Retinal pigment epithelial cell (primary cell): ENCODE measurements at regions not wholly inside any gene's neighbourhood (a gene's known extent, or its start where the extent isn't known, plus 50 kb on each side); places are given as distances from the start of the nearest gene placed in this dataset.
A peak's percentile ranks its signal among the peaks of the same experiment; 100 is the strongest.
"Not testable (repeated sequence)": the region's sequence is repeated elsewhere in the genome, so short reads cannot be mapped to it uniquely, and the experiment has no call there.

Experiments
- DNase-seq: peaks from one replicate; pipeline ENCODE4 v3.0.0-alpha.2; 2010; ENCODE audit warnings: low read depth
- H3K4me3 ChIP-seq: 2 replicates; pipeline ENCODE4 v1.5.1; 2011; ENCODE audit warnings: mild to moderate bottlenecking, low read length, control low read depth, moderate library complexity
- CTCF ChIP-seq: conservative IDR thresholded peaks from 2 replicates; pipeline ENCODE4 v1.5.1; 2011; ENCODE audit warnings: low read depth, low read length, control low read depth, inconsistent platforms

GRCh38 chr18:40296717-40297413, 1658.2 kb upstream of the PIK3C3 start:
- no peak overlapping the region for H3K4me3 ChIP-seq
- DNase-seq = no peak

GRCh38 chr18:40292985-40293710, 1661.9 kb upstream of the PIK3C3 start:
- no peak overlapping the region for H3K4me3 ChIP-seq
- peak; percentile 50 for TF ChIP-seq CTCF
- DNase-seq = no peak

More at GRCh38 chr18:40296717-40297413, 1658.2 kb upstream of the PIK3C3 start:
- no peak for TF ChIP-seq CTCF

- DNase-seq = no peak
- TF ChIP-seq CTCF = no peak
- no peak overlapping the region for H3K4me3 ChIP-seq
Measured at GRCh38 chr18:40283560-40283959, 1671.5 kb upstream of the PIK3C3 start.

- not testable (repeated sequence) for H3K4me3 ChIP-seq, DNase-seq
Measured at GRCh38 chr18:40281356-40281755, 1673.7 kb upstream of the PIK3C3 start.

GRCh38 chr18:40274618-40275196, 1680.3 kb upstream of the PIK3C3 start:
- TF ChIP-seq CTCF = no peak
- DNase-seq = no peak
- H3K4me3 ChIP-seq = no peak overlapping the region

- DNase-seq = no peak
- H3K4me3 ChIP-seq = no peak overlapping the region
- TF ChIP-seq CTCF = no peak
Measured at GRCh38 chr18:40272630-40273231, 1682.3 kb upstream of the PIK3C3 start.

GRCh38 chr18:40259115-40259835, 1695.8 kb upstream of the PIK3C3 start:
- no peak for DNase-seq
- H3K4me3 ChIP-seq = no peak overlapping the region
- TF ChIP-seq CTCF = no peak
